Spleen (tissue), 7 donors: ENCODE measurements at regions not wholly inside any gene's neighbourhood (a gene's known extent, or its start where the extent isn't known, plus 50 kb on each side); places are given as distances from the start of the nearest gene placed in this dataset.

ENCODE experiments used
- CTCF ChIP-seq, 11 experiments: fragments of 200-600 bp in 7 of 11; fragments of 450-650 bp in 4 of 11; sonication (generic) in 4 of 11; IDR thresholded peaks in 8 of 11; conservative IDR thresholded peaks in 3 of 11; 1 replicate in 7 of 11; 2 replicates in 4 of 11; pipeline versions ENCODE4 v1.4.0 to v1.8.0; 2016 to 2021; ENCODE audit warnings: antibody characterized with exemption in 11 of 11, inconsistent platforms in 4 of 11, mild to moderate bottlenecking in 1 of 11
- POLR2AphosphoS5 ChIP-seq, 3 donors: sonication (generic); formaldehyde crosslinking; IDR thresholded peaks; one replicate each; pipeline ENCODE4 v1.5.1; 2017; ENCODE audit warnings: antibody characterized with exemption in 3 of 3
- donor health status: DM: no; HTN: no; CAD: no; lungs with moderate emphysema.
- donor health status: DM: no; HTN: no; CAD: no.
- donor health status: DM: no; HTN: no; CAD: no.

- no peak for TF ChIP-seq CTCF (IDR thresholded peaks at IDR 0.05 in 8 of 11, conservative IDR thresholded peaks at IDR 0.05 in 3 of 11)
- no peak for TF ChIP-seq POLR2AphosphoS5 (IDR thresholded peaks at IDR 0.05)
Observed at GRCh38 chr2:57674025-57674424, 372.6 kb upstream of the VRK2 start.
